Activated naive CD4-positive, alpha-beta T cell treated with anti-CD3 and anti-CD28 coated beads, Interleukin-2, amount 50 U/mL, for 72 hours (primary cell): ENCODE measurements at regions not wholly inside any gene's neighbourhood (a gene's known extent, or its start where the extent isn't known, plus 50 kb on each side); places are given as distances from the start of the nearest gene placed in this dataset.
"Not testable (repeated sequence)": the region's sequence is repeated elsewhere in the genome, so short reads cannot be mapped to it uniquely, and the experiment has no call there.

Source experiments
- ATAC-seq, 2 donors: fragments of 150-1000 bp; cut with Tn5 transposase; 2 replicates each; pipeline ENCODE4 v1.10.0; 2021; ENCODE audit warnings: mild to moderate bottlenecking in 2 of 2, moderate library complexity in 2 of 2
- DNase-seq, 2 donors: peaks; one replicate each; pipeline ENCODE4 v3.0.0; 2021 to 2022; ENCODE audit warnings: low spot score in 2 of 2
- H3K27ac Mint-ChIP-seq, 2 donors: one replicate each; pipeline ENCODE4 v1.8.0; 2022; ENCODE audit warnings: mild to moderate bottlenecking in 2 of 2, mixed read lengths in 2 of 2
- H3K36me3 Mint-ChIP-seq, 2 donors: one replicate each; pipeline ENCODE4 v1.8.0; 2022; ENCODE audit warnings: mixed read lengths in 2 of 2
- H3K9me3 Mint-ChIP-seq, 2 donors: one replicate each; pipeline ENCODE4 v1.8.0; 2022; ENCODE audit warnings: mixed read lengths in 2 of 2

DNA sequence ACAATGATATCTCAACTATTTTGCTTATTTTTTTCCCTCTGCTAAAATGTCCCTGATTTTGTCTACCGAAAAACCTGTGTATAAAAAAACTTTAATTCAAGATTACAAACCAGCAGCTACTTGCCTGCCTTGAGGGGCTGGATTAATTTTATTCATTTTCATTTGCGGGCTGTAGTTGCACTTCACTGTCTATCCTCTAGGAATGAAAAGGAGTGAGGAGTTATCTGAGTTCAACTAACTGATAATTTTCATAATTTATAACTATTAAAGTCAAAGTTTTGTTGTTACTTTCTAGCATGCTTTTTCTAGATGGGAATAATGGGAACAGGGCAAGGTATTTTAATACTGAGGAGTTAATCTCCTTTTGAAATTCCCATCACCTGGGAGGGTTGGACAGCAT lies 50.3 kb upstream of the AGTPBP1 start:
- not testable (repeated sequence) for ATAC-seq, H3K9me3 Mint-ChIP-seq, H3K36me3 Mint-ChIP-seq, H3K27ac Mint-ChIP-seq, DNase-seq

DNA sequence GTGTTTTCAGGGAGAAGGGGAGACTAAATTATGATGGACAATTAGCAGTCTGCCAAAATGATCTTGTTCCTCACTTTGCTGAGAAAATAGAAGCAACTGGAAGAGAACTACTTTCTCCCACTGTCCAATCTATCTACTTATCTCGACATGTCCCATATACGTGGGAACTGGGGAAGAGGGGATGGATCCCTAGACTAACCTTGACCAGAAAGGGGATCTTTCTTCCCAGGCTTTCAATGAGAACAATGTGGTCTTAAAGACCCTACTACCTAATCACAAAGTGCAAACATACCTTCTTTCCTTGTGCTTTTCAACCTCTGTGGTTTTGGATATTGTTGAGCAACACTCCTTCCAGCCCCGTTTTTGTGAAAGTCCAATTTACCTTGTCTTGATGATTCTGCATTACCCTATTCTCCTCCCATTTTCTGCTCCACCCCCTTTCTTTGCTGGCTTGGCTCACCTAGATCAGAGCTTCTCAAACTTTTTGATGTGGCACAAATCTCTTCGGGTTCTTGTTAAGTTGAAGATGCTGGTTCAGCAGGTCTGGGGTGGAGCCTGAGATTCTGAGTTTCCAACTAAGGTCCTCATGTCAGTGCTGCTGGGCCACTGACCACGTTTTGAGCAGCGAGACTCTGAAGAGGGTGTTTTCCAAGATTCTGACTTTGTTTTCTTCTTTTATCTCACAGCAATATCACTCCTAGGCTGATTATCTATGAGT lies 61.4 kb upstream of the AGTPBP1 start:
- not testable (repeated sequence) for ATAC-seq

GRCh38 chr9:85804847-85805133 lies 63.0 kb upstream of the AGTPBP1 start:
- H3K27ac Mint-ChIP-seq, ATAC-seq, DNase-seq, H3K9me3 Mint-ChIP-seq: not testable (repeated sequence)
- peaks cover 12 to 16% of the 10 kb centered on the region in 2 donors for H3K36me3 Mint-ChIP-seq

More for the DNA sequence above, 61.4 kb upstream of the AGTPBP1 start:
- not testable (repeated sequence) for H3K9me3 Mint-ChIP-seq, DNase-seq, H3K27ac Mint-ChIP-seq
- H3K36me3 Mint-ChIP-seq, result peaks cover 8 to 12% of the 10 kb centered on the region in 2 donors

- peak; percentile 61 to 75 for DNase-seq
- Mint-ChIP-seq H3K27ac (peak overlapping the region; percentile 87 to 89), H3K36me3 (peaks cover 12 to 16% of the 10 kb centered on the region in 2 donors)
- H3K9me3 Mint-ChIP-seq, result not testable (repeated sequence)
- peak; percentile 84 to 88 for ATAC-seq
These were observed 63.6 kb upstream of the AGTPBP1 start for GRCh38 chr9:85805134-85806005.

DNA sequence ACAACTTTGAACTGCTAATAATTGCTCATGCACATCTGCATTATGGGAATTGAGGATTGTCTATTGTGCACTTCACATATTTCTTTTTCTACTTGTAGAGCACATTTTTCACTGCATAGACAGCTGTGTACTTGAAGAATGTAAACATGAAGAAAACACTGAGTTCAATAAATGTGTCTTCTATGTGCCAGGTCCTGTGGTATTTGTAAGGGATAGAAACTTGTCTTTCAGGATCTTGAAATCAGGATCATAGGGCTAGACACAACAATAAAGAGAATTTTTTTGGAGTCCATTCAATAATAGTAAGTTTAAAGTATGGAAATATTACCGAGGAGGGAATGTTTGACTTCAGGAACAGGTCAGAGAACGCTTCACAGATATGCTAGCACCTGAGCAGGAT lies 66.6 kb upstream of the AGTPBP1 start:
- peaks cover 12 to 16% of the 10 kb centered on the region in 2 donors for H3K36me3 Mint-ChIP-seq
- H3K9me3 Mint-ChIP-seq, DNase-seq, ATAC-seq, H3K27ac Mint-ChIP-seq: not testable (repeated sequence)

DNA sequence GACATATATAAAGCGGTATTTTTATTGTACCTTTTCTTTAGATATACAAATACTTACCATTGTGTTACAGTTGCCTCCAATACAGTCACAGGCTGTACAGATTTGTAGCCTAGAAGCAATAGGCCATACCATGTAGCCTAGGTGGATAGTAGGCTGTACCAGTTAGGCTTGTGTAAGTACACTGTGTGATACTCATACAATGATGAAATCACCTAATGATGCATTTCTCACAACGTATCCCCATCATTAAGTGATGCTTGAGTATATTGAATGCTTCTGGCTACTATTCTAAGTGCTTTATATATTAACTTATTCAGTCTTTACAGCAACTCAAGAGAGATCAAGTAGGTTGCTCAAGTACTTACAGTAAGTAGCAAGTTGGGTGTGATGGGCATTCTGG lies 71.6 kb upstream of the AGTPBP1 start:
- not testable (repeated sequence) for H3K27ac Mint-ChIP-seq, DNase-seq, H3K9me3 Mint-ChIP-seq, ATAC-seq, H3K36me3 Mint-ChIP-seq

GRCh38 chr9:85814800-85815199 lies 73.0 kb upstream of the AGTPBP1 start:
- not testable (repeated sequence) for DNase-seq, H3K27ac Mint-ChIP-seq, ATAC-seq, H3K9me3 Mint-ChIP-seq, H3K36me3 Mint-ChIP-seq

GRCh38 chr9:85818971-85819370 lies 77.2 kb upstream of the AGTPBP1 start:
- not testable (repeated sequence) for H3K27ac Mint-ChIP-seq, DNase-seq, H3K9me3 Mint-ChIP-seq, H3K36me3 Mint-ChIP-seq
- peak; percentile 48 to 53 for ATAC-seq

- not testable (repeated sequence) for ATAC-seq, H3K27ac Mint-ChIP-seq, H3K36me3 Mint-ChIP-seq, DNase-seq, H3K9me3 Mint-ChIP-seq
These were observed 78.8 kb upstream of the AGTPBP1 start for GRCh38 chr9:85820598-85820997.

GRCh38 chr9:85824949-85825348 lies 83.2 kb upstream of the AGTPBP1 start:
- not testable (repeated sequence) for DNase-seq, H3K9me3 Mint-ChIP-seq, H3K27ac Mint-ChIP-seq, H3K36me3 Mint-ChIP-seq, ATAC-seq

- H3K27ac Mint-ChIP-seq, DNase-seq, H3K36me3 Mint-ChIP-seq, H3K9me3 Mint-ChIP-seq, ATAC-seq: not testable (repeated sequence)
These were observed 92.8 kb upstream of the AGTPBP1 start for GRCh38 chr9:85834591-85834990.

DNA sequence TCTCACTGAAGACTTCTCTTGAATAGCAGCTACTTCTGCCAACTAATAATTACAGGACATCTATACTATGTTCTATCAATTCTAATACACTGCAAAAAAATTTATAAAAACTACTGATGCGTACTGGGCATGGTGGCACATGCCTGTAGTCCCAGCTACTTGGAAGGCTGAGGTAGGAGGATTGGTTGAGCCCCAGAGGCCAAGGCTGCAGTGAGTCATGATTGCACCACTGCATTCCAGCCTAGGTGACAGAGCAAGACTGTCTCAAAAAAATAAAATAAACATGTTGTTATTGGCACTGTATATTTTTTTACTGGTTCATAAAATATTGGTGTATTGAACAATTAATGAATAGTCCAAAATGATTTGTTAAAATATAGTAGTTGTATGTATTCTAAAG lies 97.0 kb upstream of the NAA35 start:
- not testable (repeated sequence) for H3K9me3 Mint-ChIP-seq, ATAC-seq, H3K27ac Mint-ChIP-seq, DNase-seq, H3K36me3 Mint-ChIP-seq

- H3K27ac Mint-ChIP-seq, ATAC-seq, DNase-seq, H3K9me3 Mint-ChIP-seq, H3K36me3 Mint-ChIP-seq: not testable (repeated sequence)
These were observed 93.2 kb upstream of the NAA35 start for GRCh38 chr9:85847782-85848181.

- Mint-ChIP-seq H3K27ac (no peak overlapping the region), H3K9me3 (no peaks in the 10 kb centered on the region)
These were observed 82.7 kb upstream of the NAA35 start for GRCh38 chr9:85858056-85858750.

GRCh38 chr9:85859765-85860164 lies 81.2 kb upstream of the NAA35 start:
- peaks cover 6% of the 10 kb centered on the region in 2 donors for H3K9me3 Mint-ChIP-seq
- peak; percentile 53 to 86 for ATAC-seq
- H3K36me3 Mint-ChIP-seq, result peaks cover 7 to 12% of the 10 kb centered on the region in 2 donors
- H3K27ac Mint-ChIP-seq, result no peak overlapping the region
- no peak for DNase-seq

More at GRCh38 chr9:85858056-85858750, 82.7 kb upstream of the NAA35 start:
- ATAC-seq, result no peak
- DNase-seq, result no peak
- peaks cover 0 to 3% of the 10 kb centered on the region in 2 donors for H3K36me3 Mint-ChIP-seq

- ATAC-seq, H3K27ac Mint-ChIP-seq, DNase-seq: not testable (repeated sequence)
- peaks cover 19 to 24% of the 10 kb centered on the region in 2 donors for H3K9me3 Mint-ChIP-seq
- peaks cover 22 to 25% of the 10 kb centered on the region in 2 donors for H3K36me3 Mint-ChIP-seq
These were observed 79.1 kb upstream of the NAA35 start for GRCh38 chr9:85861882-85862281.

DNA sequence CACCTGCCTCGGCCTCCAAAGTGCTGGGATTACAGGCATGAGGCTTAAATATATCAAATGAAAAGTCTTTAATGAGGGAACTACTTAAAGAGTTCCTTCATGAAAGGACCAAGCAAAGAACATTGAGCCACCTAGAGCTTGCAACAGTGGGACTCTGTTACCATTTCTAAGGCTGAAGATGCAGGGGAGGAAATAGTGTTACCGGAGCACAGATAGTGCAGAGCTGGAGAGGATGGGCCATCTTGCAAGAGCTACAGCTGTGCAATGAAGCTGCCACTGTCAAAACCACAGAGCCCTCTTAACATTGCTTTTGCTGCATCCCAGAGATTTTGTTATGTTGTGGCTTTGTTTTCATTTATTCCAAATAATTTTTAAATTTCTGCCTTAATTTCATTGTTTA lies 77.1 kb upstream of the NAA35 start:
- Mint-ChIP-seq H3K36me3 (peaks cover 22 to 25% of the 10 kb centered on the region in 2 donors), H3K9me3 (peaks cover 19 to 24% of the 10 kb centered on the region in 2 donors), H3K27ac (no peak overlapping the region)
- no peak for DNase-seq
- no peak for ATAC-seq
